KMS-11 (cell line): ENCODE measurements at regions not wholly inside any gene's neighbourhood (a gene's known extent, or its start where the extent isn't known, plus 50 kb on each side); places are given as distances from the start of the nearest gene placed in this dataset.

Experiments used
- H2AFZ ChIP-seq: fragments of 200-600 bp; sonication (generic); 2 replicates; pipeline ENCODE4 v1.6.1; 2016; ENCODE audit warnings: antibody characterized with exemption, mixed run types, low read depth
- H3K27ac ChIP-seq: fragments of 200-600 bp; sonication (generic); 2 replicates; pipeline ENCODE4 v1.6.1; 2016; ENCODE audit warnings: mild to moderate bottlenecking, mixed run types
- H3K27me3 ChIP-seq: fragments of 200-600 bp; sonication (generic); 2 replicates; pipeline ENCODE4 v1.6.1; 2017; ENCODE audit warnings: mild to moderate bottlenecking, low read depth, mixed run types, moderate library complexity; ENCODE audit not compliant: insufficient read depth
- H3K36me3 ChIP-seq: fragments of 200-600 bp; sonication (generic); 2 replicates; pipeline ENCODE4 v1.6.1; 2017; ENCODE audit warnings: mild to moderate bottlenecking, mixed run types; ENCODE audit not compliant: insufficient read depth
- H3K4me1 ChIP-seq: fragments of 200-600 bp; sonication (generic); 2 replicates; pipeline ENCODE4 v1.6.1; 2016; ENCODE audit warnings: mild to moderate bottlenecking, low read depth, mixed run types; ENCODE audit not compliant: poor library complexity, severe bottlenecking
- H3K4me2 ChIP-seq: fragments of 200-600 bp; sonication (generic); 2 replicates; pipeline ENCODE4 v1.7.0; 2016; ENCODE audit warnings: mild to moderate bottlenecking, mixed run types
- H3K4me3 ChIP-seq: fragments of 200-600 bp; sonication (generic); IDR thresholded peaks from 2 replicates; pipeline ENCODE4 v1.6.1; 2017; ENCODE audit warnings: low read depth, low read length, mixed read lengths; ENCODE audit not compliant: insufficient read depth
- H3K79me2 ChIP-seq: fragments of 200-600 bp; sonication (generic); 2 replicates; pipeline ENCODE4 v1.6.1; 2016; ENCODE audit warnings: low read depth, mixed run types; ENCODE audit not compliant: insufficient read depth
- H3K9ac ChIP-seq: fragments of 200-600 bp; sonication (generic); 2 replicates; pipeline ENCODE4 v1.6.1; 2016; ENCODE audit warnings: mild to moderate bottlenecking, mixed run types
- H4K20me1 ChIP-seq: fragments of 200-600 bp; sonication (generic); 2 replicates; pipeline ENCODE4 v1.6.1; 2016; ENCODE audit warnings: mild to moderate bottlenecking, mixed run types; ENCODE audit not compliant: insufficient read depth
- TF ChIP-seq, protein P1 (sequence below): fragments of 200-600 bp; sonication (generic); conservative IDR thresholded peaks from 2 replicates; pipeline ENCODE4 v1.6.1; 2017; ENCODE audit warnings: low read depth, mild to moderate bottlenecking, antibody characterized with exemption, low read length, moderate library complexity, mixed read lengths

DNA sequence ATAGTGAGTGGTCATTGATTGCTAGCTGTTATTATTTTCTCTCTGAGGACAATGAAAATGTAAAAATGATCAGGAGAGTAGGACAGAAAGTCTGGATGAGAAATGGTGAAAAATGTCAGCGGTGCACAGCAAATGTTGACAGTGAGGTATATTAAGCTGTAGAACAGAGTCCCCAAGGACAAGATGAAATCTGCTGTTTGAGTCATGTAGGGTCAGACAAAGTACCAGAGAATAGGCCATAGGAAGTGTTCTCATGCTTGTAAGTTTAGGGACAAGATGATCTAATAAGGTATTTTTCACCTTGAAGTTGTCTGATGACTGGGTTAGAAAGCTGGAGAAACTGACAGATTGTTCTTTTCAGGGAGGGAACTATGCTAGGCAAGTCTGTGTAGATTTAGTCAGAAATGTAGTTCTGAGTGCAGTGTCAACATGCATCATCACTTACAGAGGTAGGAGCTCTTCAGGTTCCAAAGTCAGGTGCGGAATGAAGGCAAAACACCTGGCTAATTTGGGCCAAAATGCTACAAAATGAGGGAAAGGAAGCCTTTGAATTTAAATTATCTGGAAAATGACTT, 369.3 kb downstream of the DLEU7 start:
- Histone ChIP-seq H3K36me3 (no peaks in the 10 kb centered on the region), H3K9ac (no peak overlapping the region), H3K27me3 (no peaks in the 10 kb centered on the region), H2AFZ (no peak overlapping the region), H3K4me1 (no peaks in the 10 kb centered on the region), H3K27ac (no peak overlapping the region), H3K4me3 (no peak overlapping the region), H3K4me2 (no peak overlapping the region), H4K20me1 (no peaks in the 10 kb centered on the region), H3K79me2 (no peaks in the 10 kb centered on the region)
- TF ChIP-seq, protein P1, sequence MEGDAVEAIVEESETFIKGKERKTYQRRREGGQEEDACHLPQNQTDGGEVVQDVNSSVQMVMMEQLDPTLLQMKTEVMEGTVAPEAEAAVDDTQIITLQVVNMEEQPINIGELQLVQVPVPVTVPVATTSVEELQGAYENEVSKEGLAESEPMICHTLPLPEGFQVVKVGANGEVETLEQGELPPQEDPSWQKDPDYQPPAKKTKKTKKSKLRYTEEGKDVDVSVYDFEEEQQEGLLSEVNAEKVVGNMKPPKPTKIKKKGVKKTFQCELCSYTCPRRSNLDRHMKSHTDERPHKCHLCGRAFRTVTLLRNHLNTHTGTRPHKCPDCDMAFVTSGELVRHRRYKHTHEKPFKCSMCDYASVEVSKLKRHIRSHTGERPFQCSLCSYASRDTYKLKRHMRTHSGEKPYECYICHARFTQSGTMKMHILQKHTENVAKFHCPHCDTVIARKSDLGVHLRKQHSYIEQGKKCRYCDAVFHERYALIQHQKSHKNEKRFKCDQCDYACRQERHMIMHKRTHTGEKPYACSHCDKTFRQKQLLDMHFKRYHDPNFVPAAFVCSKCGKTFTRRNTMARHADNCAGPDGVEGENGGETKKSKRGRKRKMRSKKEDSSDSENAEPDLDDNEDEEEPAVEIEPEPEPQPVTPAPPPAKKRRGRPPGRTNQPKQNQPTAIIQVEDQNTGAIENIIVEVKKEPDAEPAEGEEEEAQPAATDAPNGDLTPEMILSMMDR: no peak

DNA sequence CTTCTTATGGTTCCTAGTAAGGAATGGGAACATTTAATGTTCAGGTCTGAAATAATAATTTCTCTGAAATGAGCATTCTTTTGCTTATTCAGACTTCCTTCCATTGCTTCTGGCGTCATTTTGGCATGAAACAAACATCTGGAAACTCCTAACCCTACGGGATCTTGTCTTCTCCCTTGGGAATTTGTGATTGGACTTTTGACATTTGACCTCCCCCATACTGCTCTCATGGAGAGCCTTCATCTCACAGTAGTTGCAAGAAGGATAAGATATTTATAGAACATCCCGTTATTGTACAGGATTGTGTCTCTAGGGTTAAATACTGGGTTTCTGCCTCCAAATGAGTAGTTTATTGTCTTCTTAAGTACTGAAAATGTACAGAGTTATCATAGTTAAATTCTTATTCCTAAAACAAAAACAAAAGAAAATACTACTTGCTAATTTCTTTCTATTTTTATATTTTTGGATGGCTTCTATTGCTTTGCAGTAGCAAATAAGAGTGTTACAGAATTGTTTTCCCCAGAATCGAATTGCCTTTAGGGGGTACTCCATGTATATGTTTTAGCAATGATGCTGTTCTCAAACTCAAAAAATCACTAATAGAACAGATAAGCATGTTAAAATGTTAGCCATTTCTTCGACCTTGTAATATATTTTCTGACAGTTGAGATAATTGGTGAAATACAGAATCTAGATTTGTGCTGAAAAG, 366.8 kb downstream of the DLEU7 start:
- Histone ChIP-seq H2AFZ (no peak overlapping the region), H4K20me1 (no peaks in the 10 kb centered on the region), H3K27ac (no peak overlapping the region), H3K27me3 (no peaks in the 10 kb centered on the region), H3K4me3 (no peak overlapping the region), H3K4me1 (no peaks in the 10 kb centered on the region), H3K36me3 (no peaks in the 10 kb centered on the region), H3K9ac (no peak overlapping the region), H3K79me2 (no peaks in the 10 kb centered on the region), H3K4me2 (no peak overlapping the region)
- TF ChIP-seq, protein P1: no peak

DNA sequence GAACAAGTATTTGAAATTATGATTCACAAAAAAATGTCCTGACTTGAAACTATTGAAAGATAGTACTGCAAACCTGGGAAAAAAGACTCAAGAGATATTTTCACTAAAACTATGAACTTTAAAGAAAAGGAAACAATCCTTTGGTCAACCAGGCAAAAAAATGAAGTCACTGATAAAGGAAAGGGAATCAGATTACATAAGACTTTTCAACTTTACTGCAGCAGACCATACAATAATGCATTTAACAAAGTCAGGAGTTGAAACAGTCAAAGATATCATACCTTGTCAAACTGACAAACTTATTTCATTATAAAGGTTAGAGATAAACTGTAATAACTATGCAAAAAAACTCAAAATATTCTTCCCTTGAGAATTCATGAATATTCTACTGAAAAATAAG, 361.6 kb downstream of the DLEU7 start:
- Histone ChIP-seq H3K27ac (no peak overlapping the region), H3K4me1 (no peaks in the 10 kb centered on the region), H4K20me1 (no peaks in the 10 kb centered on the region), H3K27me3 (no peaks in the 10 kb centered on the region), H3K4me3 (no peak overlapping the region), H3K79me2 (no peaks in the 10 kb centered on the region), H3K4me2 (no peak overlapping the region), H3K36me3 (no peaks in the 10 kb centered on the region), H2AFZ (no peak overlapping the region), H3K9ac (no peak overlapping the region)
- TF ChIP-seq, protein P1: no peak

DNA sequence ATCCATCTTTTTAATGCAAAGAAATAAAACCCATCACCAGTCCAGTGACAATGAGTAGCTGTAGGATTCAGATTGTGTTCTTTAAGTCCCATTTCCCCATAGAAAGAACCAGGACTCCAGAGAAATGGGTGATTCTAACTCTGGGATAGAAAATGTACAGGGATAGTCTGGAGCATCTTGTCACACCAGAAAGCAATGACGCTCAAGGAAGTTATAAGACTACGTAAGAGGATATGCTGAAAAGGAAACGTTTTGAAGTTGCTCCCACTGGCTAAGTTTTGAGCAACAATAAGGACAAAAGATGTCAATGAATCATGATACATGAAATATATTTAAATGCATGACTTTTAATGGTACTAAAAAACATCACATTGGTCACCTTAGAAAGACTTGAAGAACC, 360.1 kb downstream of the DLEU7 start:
- Histone ChIP-seq H4K20me1 (no peaks in the 10 kb centered on the region), H2AFZ (no peak overlapping the region), H3K4me2 (no peak overlapping the region), H3K27me3 (no peaks in the 10 kb centered on the region), H3K4me3 (no peak overlapping the region), H3K79me2 (no peaks in the 10 kb centered on the region), H3K4me1 (no peaks in the 10 kb centered on the region), H3K27ac (no peak overlapping the region), H3K9ac (no peak overlapping the region), H3K36me3 (no peaks in the 10 kb centered on the region)
- TF ChIP-seq, protein P1: no peak
